GM21825 (cell line): ENCODE measurements at regions not wholly inside any gene's neighbourhood (a gene's known extent, or its start where the extent isn't known, plus 50 kb on each side); places are given as distances from the start of the nearest gene placed in this dataset.
"Not testable (repeated sequence)": the region's sequence is repeated elsewhere in the genome, so short reads cannot be mapped to it uniquely, and the experiment has no call there.

ENCODE experiments used
- ATAC-seq: cut with Tn5 transposase; IDR thresholded peaks from one replicate; pipeline ENCODE4 v1.9.1; 2021; ENCODE audit warnings: mild to moderate bottlenecking, moderate library complexity; ENCODE audit not compliant: unreplicated experiment

DNA sequence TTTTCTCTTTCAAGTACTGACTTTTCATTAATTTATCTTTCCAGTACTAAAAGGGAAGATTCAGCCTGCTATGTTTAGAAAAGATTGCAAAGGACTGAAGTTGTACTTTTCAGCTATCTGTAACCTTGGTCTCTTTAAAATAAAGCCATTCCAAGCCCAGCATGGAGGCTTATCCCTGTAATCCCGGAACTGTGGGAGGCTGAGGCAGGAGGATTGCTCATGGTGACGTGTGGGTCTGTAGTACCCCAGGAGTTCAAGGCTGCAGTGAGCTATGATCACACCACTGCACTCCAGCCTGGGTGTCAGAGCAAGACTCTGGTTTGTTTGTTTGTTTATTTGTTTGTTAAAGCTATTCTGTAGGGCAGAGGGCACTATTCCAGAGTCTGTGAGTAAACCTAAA lies 50.6 kb upstream of the TMEM170B start:
- no peak for ATAC-seq

DNA sequence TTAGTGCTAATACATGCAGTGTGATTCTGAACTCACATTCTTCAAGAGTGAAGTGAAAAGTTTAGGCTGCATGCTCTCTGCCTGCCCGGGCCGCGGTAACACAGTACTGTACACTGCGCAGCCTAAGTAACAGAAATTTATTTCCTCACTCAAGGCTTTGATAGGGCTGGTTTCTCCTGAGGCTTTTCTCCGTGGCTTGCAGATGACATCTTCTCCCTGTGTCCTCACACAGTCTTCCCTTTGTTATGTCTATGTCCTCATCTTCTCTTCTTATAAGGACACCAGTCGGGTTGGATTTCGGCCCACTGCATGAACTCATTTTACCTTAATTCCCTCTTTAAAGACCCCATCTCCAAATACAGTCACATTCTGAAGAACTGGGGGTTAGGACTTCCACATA lies 51.1 kb upstream of the TMEM170B start:
- no peak for ATAC-seq

DNA sequence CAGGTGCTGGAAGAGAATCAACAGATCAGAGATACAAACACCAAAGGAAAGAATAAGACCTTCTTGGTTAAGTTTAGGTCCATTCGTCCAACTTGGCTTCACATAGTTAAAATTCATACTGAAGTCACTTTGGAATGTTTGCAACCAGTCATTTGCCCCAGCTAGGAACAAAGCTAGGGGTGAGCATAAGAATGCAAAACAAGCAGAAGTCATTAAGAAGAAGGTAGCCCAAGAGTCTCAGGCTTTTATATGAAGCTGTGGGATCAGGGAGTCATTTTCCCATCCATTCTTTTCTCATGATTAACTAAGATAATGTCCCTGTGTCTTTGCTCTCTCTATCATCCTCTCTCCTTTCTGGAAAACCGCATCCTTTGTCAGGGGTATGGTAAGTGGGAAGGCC lies 51.5 kb upstream of the TMEM170B start:
- no peak for ATAC-seq

DNA sequence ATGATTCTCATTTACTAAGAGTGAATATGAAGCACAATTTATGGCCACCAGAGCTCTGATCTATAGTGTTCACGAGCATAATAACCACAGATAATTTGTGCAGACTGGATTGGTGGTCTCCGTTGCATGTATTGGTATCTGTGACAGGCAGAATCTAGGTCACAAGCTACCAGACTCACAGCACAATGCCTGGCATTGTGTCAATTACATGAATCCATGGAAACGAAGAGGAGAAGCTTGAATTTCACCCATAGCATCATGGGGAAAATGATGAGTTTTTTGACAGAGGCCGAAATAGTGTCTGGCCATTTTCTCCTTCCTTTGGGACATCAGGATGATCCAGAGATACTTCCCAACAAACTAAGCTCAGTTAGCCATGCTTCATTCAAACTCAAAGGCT lies 52.3 kb upstream of the TMEM170B start:
- no peak for ATAC-seq

DNA sequence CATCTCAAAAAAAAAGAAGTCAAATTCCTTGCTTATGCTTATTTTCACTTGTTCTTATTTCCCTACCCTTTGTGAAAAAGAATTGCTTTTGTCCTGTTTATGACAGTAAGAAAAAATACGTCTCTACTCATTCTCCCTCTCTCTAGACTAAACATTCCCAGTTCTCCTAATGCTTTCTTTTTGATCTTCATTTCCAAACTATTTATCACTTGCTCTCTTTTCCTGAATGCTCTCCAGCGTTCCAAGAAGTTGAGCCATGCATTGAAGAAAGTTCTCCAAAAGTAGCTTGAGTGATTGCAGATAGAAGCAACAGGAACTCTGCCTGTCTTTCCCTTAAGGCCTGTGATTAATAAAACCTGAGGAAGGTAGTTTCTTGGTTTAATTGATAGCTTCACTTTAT lies 53.1 kb upstream of the TMEM170B start:
- no peak for ATAC-seq

DNA sequence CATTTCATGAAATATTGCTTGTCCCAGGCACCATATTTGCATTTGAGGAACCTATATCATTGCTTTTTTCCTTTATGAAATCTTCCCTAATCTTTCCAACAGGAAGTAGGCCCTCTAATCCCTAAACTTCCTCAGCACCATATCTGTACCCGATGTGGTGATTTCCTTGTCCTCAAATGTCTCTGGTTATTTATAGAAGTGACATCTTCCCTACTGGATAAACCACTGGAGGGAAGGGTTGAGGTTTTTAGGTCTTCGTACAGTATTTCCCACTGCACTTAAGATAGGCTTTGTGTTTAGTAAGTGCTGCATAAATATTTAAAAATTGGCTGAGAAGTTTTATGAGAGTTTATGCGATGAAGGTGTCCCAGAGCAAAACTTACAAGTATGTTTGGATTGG lies 54.9 kb upstream of the TMEM170B start:
- no peak for ATAC-seq

DNA sequence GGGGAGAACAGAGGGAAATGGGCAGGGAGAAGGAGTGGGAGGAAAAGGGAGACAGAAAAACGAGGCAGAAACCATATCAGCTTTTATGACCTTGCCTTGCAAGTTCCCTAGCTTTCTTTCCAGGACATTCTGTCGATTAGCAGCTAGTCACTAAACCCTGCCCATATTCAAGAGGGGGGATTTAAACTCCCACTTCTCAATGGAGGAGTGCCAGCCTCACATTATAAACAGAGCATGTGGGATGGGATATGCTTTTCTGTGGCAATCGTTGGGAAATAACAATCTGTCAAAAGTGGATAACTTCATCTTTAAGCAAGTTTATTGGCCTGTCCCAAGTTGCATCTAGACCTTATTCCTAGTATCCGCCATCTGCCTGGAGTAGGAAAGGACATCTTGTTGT lies 57.0 kb upstream of the TMEM170B start:
- no peak for ATAC-seq

DNA sequence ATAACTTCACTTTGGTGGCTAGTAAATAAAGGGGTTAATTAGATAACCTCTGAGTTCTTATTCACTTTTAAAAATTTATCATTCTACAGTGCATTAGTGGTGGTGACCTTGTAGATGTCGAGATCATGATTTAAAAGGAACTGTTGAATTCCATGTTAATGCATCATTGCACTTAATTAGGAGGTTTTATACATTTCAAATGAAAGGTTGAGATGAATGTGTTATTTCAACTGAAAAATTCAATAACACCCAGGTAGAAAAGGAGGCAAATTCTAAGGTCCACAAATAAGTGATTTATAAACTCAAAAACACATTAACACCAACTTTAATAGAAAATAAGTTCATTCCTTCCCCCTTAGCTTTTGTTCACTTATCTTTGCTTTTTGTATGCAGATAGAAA lies 58.3 kb upstream of the TMEM170B start:
- no peak for ATAC-seq

DNA sequence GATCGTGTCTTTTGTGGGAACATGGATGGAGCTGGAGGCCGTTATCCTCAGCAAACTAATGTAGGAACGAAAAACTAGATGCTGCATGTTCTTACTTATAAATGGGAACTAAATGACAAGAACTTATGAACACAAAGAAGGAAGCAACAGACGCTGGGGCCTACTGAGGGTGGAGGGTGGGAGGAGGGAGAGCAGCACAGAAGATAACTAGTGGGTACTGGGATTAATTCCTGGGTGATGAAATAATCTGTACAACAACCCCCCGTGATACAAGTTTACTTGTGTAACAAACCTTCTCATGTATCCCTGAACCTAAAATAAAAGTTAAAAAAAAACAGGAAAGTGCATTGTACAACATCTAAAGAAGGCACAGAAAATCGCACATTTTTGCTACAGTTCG lies 59.0 kb upstream of the TMEM170B start:
- no peak for ATAC-seq

DNA sequence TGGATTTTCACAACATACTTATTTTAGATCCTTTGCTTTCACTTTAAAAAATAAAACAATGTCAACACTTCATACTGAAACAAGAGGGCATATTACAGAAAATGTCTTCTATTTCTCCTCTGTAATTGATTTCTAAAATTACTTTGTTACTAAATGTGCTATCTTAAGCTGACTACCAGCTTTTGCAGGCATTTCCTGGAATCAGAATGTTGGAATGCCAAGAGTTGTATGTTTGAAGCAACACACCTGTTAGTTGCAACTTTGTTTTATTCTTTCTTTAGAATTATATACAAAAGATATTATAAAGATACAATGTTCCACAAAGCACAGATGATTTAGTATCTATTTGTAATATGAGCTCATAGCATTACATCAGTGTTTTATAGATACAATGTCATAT lies 62.5 kb upstream of the TMEM170B start:
- no peak for ATAC-seq

DNA sequence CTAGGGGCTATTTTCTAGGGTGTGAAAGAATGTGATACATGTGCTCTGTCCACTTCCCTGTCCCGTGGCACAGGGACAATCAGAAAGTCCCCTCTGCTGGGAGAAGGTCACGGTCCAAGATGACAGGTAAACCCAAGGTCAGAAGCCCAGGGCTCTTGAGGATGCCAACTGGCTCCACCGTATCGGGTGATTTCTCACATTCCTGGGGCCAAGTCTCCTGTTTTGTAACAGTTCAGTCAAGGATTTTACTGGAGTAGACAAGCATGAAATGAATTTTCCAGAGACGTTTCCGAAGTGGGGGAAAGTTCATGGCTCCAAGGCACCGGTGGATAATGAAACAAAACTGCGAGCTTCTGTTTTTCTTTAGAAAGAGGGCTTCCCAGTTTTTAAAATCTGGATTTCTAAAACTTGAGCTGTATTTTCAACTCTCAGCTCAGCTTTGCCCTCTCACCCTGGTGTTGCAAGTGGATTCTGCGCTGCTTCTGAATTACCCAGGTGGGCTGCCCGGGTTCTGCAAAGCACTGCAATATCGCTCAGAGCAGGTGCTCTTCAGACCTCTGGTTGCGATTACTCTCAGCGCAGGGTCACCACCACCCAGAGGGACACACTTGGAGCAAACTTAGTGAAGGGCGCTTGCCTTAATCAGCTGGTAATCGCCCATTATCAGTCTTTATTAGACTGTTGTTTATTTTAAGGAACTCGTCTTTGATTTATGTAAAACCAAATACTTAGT lies 64.4 kb upstream of the TMEM170B start:
- ATAC-seq, result no peak

DNA sequence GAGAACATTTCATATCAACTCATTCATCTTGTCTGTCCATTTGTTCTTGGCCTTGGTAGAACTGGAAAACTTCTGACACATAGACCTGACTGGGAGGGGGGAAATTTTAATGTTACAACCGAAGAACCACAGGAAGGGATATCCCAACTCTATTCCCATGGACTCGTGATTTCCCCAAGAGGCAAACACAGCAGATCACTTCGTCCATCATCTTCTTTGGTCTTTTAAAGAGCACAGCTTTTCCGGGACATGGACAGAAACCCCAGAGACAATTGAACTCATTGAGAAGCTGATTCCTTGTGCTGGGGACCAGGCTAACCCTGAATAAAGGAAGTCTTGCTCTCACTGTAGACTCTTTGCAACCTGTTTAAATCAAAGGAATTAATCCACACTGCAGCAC lies 66.3 kb upstream of the TMEM170B start:
- no peak for ATAC-seq

DNA sequence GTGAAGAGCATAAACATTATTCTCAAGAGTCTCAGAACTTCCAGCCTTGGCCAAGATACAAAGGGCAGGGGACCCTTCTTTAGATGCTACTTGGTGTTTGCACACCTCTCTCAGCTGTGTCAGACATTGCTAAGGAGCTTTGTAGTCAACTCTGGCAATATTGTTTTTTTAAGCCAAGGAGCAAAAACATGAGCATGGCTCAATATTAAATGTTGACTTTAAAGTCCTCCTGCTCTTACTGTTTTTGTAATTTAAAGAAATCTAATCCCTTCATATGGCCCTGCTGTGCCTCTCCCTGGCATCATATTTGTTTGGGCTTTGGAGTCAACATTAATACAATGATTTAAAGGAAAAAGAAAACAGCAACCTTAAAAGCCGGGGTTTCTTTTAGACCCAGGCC lies 67.9 kb upstream of the TMEM170B start:
- ATAC-seq, result no peak

DNA sequence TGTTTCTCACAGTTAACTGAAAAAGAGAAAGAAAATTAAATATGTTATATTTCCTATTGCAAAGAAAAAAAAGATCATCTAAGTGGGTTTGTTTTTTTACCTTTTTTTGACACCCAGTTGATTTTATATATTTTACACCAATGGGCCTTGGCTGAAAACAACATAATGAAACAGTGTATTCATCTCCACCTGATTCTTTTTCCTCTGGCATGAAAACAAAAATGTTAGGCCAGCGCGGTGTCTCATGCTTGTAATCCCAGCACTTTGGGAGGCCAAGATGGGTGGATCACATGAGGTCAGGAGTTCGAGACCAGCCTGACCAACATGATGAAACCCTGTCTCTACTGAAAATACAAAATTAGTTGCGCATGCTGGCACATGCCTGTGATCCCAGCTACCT lies 69.3 kb upstream of the TMEM170B start:
- ATAC-seq, result not testable (repeated sequence)

DNA sequence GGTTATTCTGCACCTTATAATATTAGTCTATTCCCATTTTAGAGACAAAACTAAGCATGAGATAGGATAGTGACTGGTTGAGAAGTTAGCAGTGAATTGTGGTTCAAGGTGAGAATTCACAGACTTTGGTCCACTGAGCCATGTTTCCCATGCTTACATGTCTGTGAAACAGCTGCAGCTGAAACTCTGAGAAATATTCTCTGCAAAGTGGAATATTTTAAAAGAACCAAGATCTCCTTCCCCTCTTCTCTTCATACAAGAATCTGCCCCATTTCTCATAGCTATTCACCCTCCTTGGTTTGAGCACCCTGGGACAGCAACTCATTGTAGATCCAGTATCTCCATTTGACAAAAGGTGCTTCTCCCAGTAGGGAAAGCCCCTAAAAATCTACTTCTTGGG lies 70.2 kb upstream of the TMEM170B start:
- ATAC-seq, result no peak

DNA sequence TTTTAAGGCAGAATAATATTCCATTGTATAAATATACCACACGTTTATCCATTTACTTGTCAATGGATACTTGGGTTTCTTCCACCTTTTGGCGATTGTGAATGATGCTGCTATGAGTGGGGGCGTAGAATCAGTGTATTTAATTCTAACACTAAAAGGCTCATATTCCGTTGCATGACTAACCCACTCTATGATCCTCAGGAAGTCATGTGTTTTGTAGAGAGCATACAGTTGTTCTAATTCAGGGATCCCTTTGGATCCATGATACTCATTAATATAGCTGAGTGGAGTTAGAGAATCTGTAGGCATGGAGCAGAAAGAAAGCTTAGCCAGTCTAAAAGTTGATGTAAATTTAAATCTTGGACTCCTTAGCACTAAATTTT lies 74.2 kb upstream of the TMEM170B start:
- no peak for ATAC-seq

DNA sequence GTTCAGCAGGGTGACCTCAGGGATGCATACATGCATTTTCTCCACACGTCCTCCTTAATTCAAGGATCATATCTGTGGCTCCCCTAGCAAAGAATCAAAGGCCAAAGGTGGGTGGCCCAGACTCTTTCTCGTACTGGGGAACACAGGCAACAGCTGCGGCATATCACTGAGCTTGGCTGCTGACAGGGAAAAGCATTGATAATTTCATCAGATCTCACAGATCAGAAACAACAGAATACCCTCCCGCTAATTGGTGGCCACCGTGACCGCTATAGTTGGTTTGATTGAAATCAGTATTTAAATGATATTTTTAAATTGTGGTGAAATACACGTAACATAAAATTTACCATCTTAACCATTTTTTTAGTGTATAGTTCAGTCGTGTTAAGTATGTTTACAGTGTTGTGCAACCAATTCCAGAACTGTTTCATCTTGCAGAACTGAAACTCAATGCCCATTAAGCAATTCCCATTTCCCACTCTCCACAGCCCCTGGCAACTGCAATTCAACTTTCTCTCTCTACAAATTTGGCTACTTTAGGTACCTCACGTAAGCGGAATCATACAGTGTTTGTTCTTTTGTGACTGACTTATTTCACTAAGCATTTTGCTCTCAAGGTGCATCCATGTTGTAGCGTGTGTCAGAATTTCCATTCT lies 74.7 kb upstream of the TMEM170B start:
- no peak for ATAC-seq

DNA sequence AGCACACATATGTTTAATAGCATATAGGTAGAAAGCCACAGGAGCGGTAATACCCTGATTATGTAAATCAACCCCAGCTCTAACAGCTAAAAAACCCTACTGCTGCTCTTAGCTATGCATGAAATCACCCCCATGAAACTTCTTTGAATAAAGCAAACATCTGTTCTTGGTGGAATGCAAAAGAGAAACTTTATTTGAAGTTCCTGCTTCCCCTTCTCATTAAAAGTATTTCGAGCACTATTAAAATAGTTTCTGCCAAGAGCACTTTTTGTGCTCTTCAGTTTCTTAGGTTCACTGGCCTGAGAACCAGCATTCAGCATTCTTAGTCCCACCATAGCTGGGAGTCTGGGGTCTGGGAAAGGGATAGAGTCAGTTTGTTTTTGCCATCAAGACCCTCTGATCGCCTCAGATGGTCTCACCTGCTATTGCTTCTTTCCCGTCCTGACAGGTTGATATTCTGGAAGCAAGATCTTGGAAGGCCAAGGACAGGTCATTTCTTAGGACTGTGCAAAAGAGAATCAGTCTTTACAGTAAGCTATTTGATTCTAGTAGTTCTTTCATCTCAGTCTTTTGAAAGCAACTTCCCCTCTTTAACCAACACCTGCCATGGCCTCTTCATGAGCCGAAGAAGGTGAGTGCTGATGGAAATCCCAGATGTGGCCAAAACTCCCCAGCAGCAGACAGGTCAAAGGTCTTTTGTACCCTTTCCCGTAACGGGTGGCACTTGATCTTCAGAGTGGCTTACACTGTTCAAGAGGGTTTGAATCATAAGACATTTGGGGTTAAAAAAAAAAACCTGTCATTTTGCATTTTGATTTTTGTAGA lies 76.5 kb upstream of the TMEM170B start:
- peak; percentile 58 for ATAC-seq

DNA sequence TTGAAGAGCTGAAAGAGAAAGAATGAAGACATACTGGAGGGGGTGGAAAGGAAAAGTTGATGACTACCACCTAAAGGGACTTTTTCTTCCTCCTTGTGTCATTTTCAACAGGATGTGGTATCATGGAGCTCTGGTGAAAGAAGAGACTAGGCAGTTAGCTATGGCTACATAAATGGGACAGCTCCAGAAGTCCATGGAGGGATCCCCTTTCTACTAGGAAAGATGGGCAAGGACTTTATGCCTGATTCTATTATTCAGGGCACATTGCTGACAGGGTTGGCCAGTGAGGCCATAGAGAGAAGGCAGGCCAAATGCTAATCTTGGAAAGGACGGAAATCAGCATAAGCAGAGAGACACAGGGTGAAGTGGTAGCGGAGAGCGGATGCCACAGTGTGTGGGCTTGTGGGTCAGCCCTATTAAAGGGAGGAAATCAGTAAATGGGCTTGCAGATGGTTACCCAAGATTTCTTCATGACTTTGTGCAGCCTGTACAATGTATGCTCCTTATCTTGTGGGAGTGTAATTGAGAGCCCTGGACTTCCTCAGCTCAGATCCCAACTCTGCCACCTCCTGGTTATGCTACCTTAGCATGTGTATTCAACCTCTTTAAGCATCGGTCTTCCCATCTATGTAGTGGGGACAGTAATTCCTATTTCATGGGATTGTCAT lies 77.4 kb upstream of the TMEM170B start:
- peak; percentile 35 for ATAC-seq

DNA sequence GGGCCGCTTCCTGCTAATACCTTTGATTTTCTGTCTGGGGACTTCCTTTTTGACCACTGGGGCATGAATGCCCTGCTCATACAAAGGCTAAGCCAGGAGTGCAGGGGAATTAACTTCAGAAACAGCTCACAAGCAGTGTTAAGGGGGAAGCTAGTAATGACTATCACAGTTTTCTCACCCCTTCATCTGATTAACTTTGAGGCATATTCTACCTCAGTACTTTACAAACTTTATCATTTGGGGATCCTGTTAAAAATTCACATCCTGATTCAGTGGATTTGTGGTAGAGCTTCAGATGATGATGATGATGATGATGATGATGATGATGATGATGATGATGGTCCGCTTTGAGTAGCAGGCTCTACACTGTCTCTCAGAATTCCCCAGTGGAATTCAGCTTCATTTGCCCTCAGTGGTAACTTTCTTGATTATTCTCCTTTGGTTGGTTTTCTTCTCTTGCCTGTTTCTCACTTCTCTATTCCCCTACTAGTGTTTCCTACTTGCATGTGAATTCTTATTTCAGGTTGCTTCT lies 78.4 kb upstream of the TMEM170B start:
- ATAC-seq, result peak; percentile 52

DNA sequence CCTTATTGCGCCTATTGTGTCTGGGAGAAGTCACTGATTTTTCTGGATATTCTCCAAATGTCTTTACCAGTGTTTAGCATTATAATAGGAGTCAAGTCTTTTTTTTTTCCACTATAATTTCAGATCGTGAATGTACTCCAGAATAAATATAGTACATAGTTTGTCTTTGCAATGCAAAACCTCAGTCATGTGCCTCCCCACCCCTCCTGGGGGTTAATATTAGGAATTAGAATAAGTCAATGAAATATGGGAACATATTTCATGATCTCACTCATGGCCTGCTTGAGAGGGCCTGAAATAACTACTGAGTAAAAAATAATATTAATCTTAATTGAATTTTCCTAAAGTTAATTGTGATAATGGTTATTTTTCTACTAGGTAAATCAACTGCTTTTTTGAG lies 79.0 kb upstream of the TMEM170B start:
- ATAC-seq, result no peak
